Calu3 (cell line): ENCODE measurements at regions not wholly inside any gene's neighbourhood (a gene's known extent, or its start where the extent isn't known, plus 50 kb on each side); places are given as distances from the start of the nearest gene placed in this dataset.

ENCODE experiments used
- BruUV-seq: library from RNA; stranded (reverse); fragments of 400-500 nt; replicated peaks from 2 replicates; lab custom pipeline; 2021; lab: Mats Ljungman, UMichigan
- CTCF ChIA-PET: fragments of 300-600 bp; sonication (Branson Sonifier 250); formaldehyde crosslinking; loops from one replicate; lab custom pipeline; 2022; ENCODE audit warnings: antibody characterized with exemption; lab: Charles Lee
- DNase-seq: peaks from one replicate; pipeline ENCODE4 v3.0.0; 2022
- H3K27ac Mint-ChIP-seq: one replicate; pipeline ENCODE4 v1.8.0; 2022; ENCODE audit warnings: mixed read lengths; ENCODE audit not compliant: unreplicated experiment
- H3K27me3 Mint-ChIP-seq: one replicate; pipeline ENCODE4 v1.8.0; 2022; ENCODE audit warnings: mixed read lengths; ENCODE audit not compliant: unreplicated experiment
- H3K36me3 Mint-ChIP-seq: one replicate; pipeline ENCODE4 v1.8.0; 2022; ENCODE audit warnings: mild to moderate bottlenecking, moderate library complexity, mixed read lengths; ENCODE audit not compliant: insufficient read depth, unreplicated experiment
- H3K4me1 Mint-ChIP-seq: one replicate; pipeline ENCODE4 v1.8.0; 2022; ENCODE audit warnings: mild to moderate bottlenecking, low read depth, mixed read lengths; ENCODE audit not compliant: unreplicated experiment
- H3K4me3 Mint-ChIP-seq: one replicate; pipeline ENCODE4 v1.8.0; 2022; ENCODE audit warnings: mild to moderate bottlenecking, low read depth, moderate library complexity, mixed read lengths; ENCODE audit not compliant: unreplicated experiment
- H3K9me3 Mint-ChIP-seq: one replicate; pipeline ENCODE4 v1.8.0; 2022; ENCODE audit warnings: low read depth, mixed read lengths; ENCODE audit not compliant: unreplicated experiment
- intact Hi-C: fragments of 100-400 bp; cut with micrococcal nuclease; formaldehyde crosslinking; loops from one replicate; pipeline ENCODE4 v1.10.0; 2022; ENCODE audit not compliant: unreplicated experiment
- TF ChIP-seq, protein P1 (sequence below): fragments of 200-600 bp; IDR thresholded peaks from one replicate; pipeline ENCODE4 v1.8.0; 2022; ENCODE audit warnings: antibody characterized with exemption; ENCODE audit not compliant: unreplicated experiment

DNA sequence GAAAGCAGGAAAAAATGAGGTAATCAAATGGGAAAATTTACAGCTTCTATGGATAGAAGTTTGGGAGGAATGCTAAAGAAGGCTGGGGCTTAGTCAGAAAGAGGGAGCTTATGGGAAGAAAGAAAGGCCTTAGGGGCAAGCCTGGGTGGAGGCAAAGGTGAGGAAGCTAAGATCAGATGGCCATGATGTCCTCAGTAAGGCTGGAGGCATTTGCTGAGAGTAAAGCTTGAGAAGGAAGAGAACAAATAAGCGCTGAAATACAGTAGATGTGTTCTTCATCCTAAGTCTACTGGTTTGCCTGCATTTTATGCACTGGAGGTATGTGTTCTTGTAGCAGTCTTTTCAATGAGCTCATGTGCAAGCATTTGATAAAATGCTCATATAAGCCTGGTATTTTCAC, 355.4 kb downstream of the BRINP2 start:
- TF ChIP-seq, protein P1, sequence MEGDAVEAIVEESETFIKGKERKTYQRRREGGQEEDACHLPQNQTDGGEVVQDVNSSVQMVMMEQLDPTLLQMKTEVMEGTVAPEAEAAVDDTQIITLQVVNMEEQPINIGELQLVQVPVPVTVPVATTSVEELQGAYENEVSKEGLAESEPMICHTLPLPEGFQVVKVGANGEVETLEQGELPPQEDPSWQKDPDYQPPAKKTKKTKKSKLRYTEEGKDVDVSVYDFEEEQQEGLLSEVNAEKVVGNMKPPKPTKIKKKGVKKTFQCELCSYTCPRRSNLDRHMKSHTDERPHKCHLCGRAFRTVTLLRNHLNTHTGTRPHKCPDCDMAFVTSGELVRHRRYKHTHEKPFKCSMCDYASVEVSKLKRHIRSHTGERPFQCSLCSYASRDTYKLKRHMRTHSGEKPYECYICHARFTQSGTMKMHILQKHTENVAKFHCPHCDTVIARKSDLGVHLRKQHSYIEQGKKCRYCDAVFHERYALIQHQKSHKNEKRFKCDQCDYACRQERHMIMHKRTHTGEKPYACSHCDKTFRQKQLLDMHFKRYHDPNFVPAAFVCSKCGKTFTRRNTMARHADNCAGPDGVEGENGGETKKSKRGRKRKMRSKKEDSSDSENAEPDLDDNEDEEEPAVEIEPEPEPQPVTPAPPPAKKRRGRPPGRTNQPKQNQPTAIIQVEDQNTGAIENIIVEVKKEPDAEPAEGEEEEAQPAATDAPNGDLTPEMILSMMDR, result no peak
- peaks cover 52% of the 10 kb centered on the region for H3K27me3 Mint-ChIP-seq
- intact Hi-C loops, result no loop called here
- no peaks in the 10 kb centered on the region for H3K36me3 Mint-ChIP-seq
- H3K4me1 Mint-ChIP-seq, result no peaks in the 10 kb centered on the region
- H3K27ac Mint-ChIP-seq, result no peak overlapping the region
- H3K9me3 Mint-ChIP-seq, result no peaks in the 10 kb centered on the region
- CTCF ChIA-PET, result interaction anchor here (0.6 kb wide), 1 partner anchor 73 kb away, joined by 3 read pairs; no protein-coding TSS in a partner anchor
- no peak for DNase-seq
- no TSS peak for BruUV-seq
- no peak overlapping the region for H3K4me3 Mint-ChIP-seq

DNA sequence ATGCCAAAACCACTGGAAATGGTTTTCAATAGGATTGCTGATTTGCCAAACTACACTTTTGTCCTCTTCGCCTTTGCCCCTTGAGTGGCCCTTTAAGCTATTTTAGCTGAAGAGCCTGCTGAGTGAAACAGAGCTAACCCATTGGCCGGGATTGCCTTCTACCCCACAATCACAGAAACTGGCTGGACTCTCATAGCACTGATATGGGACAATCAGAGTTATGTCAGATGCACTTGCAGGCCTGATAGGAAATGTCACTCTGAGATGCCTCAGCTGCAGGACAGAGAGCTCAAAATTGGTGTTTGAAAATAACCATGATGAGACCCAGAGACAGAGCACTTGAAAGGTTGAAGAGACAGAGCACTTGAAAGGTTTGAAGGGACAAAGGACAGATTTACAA, 354.4 kb downstream of the BRINP2 start:
- TF ChIP-seq, protein P1, result no peak
- intact Hi-C loops, result no loop called here
- Mint-ChIP-seq H3K27ac (no peak overlapping the region), H3K4me3 (no peak overlapping the region), H3K27me3 (peaks cover 62% of the 10 kb centered on the region), H3K9me3 (no peaks in the 10 kb centered on the region), H3K4me1 (no peaks in the 10 kb centered on the region), H3K36me3 (no peaks in the 10 kb centered on the region)
- CTCF ChIA-PET, result no interaction called here
- DNase-seq, result no peak
- BruUV-seq, result no TSS peak

DNA sequence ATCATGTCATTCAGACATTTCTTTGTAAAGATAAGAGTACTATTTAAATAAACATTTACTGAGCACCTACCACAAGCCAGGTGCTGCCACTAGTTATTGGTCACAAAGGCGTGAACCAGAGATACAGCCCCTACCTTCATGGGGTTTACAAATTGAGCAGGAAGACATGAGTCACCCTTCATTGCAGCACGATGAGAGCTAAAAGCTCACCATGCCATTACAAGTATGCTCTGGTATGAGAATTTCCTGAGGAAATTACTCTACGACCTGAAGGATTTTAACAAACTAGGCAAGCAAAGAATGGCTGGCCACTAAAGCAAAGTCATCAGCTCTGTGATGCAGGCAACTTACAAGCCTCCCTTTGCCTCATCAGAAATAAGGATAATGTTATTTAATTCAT, 346.8 kb downstream of the BRINP2 start:
- H3K27ac Mint-ChIP-seq, result no peak overlapping the region

DNA sequence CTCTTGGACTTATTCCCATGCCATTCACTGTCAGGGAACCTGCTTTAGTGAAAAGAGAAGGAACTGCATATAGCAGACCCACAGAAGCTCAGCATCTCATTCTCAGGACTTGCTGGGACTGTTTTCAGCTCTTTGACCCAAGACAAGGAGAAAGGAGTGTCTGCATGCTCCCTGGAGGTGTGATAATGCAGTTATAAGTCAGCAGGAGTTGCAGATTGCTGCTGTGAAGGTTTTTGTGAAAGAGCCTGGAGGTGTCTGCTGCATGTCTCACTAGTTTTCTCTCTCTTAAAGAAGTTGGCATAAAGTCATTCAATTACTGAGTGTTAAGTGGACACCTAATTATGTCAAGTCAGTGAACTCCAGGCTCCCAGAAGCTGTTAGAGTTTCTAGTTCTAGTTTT, 343.4 kb downstream of the BRINP2 start:
- no peak overlapping the region for H3K4me3 Mint-ChIP-seq
- no TSS peak for BruUV-seq
- intact Hi-C loops, result no loop called here

More for the DNA sequence above, 346.8 kb downstream of the BRINP2 start:
- H3K4me3 Mint-ChIP-seq, result no peak overlapping the region
- TF ChIP-seq, protein P1, result no peak
- intact Hi-C loops, result no loop called here
- no peaks in the 10 kb centered on the region for H3K9me3 Mint-ChIP-seq
- H3K36me3 Mint-ChIP-seq, result no peaks in the 10 kb centered on the region
- CTCF ChIA-PET, result no interaction called here
- BruUV-seq, result no TSS peak
- H3K27me3 Mint-ChIP-seq, result peaks cover 39% of the 10 kb centered on the region
- no peaks in the 10 kb centered on the region for H3K4me1 Mint-ChIP-seq
- no peak for DNase-seq

More for the DNA sequence above, 343.4 kb downstream of the BRINP2 start:
- DNase-seq, result no peak
- CTCF ChIA-PET, result no interaction called here
- Mint-ChIP-seq H3K27me3 (peaks cover 52% of the 10 kb centered on the region), H3K9me3 (no peaks in the 10 kb centered on the region), H3K27ac (no peak overlapping the region), H3K4me1 (no peaks in the 10 kb centered on the region), H3K36me3 (no peaks in the 10 kb centered on the region)
- TF ChIP-seq, protein P1, result no peak
